ENCODE measurements at regions not wholly inside any gene's neighbourhood (a gene's known extent, or its start where the extent isn't known, plus 50 kb on each side); places are given as distances from the start of the nearest gene placed in this dataset.
"Not testable (repeated sequence)": the region's sequence is repeated elsewhere in the genome, so short reads cannot be mapped to it uniquely, and the experiment has no call there.

- TF ChIP-seq CTCF (IDR thresholded peaks at IDR 0.05; ENCODE audit: low read depth, low read length, missing input control); YY1 (IDR thresholded peaks at IDR 0.05); SP1 (IDR thresholded peaks at IDR 0.05); FOXA2 (IDR thresholded peaks at IDR 0.05): not testable (repeated sequence)
- TF ChIP-seq, protein P1, sequence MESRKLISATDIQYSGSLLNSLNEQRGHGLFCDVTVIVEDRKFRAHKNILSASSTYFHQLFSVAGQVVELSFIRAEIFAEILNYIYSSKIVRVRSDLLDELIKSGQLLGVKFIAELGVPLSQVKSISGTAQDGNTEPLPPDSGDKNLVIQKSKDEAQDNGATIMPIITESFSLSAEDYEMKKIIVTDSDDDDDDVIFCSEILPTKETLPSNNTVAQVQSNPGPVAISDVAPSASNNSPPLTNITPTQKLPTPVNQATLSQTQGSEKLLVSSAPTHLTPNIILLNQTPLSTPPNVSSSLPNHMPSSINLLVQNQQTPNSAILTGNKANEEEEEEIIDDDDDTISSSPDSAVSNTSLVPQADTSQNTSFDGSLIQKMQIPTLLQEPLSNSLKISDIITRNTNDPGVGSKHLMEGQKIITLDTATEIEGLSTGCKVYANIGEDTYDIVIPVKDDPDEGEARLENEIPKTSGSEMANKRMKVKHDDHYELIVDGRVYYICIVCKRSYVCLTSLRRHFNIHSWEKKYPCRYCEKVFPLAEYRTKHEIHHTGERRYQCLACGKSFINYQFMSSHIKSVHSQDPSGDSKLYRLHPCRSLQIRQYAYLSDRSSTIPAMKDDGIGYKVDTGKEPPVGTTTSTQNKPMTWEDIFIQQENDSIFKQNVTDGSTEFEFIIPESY (IDR thresholded peaks at IDR 0.05), result not testable (repeated sequence)
- TF ChIP-seq, protein P2, sequence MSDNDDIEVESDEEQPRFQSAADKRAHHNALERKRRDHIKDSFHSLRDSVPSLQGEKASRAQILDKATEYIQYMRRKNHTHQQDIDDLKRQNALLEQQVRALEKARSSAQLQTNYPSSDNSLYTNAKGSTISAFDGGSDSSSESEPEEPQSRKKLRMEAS (IDR thresholded peaks at IDR 0.05), result not testable (repeated sequence)
These were observed 268.2 kb downstream of the RNF152 start for GRCh38 chr18:61624631-61625030.

All from liver (tissue), 3 donors.